ENCODE measurements at regions not wholly inside any gene's neighbourhood (a gene's known extent, or its start where the extent isn't known, plus 50 kb on each side); places are given as distances from the start of the nearest gene placed in this dataset.

DNA sequence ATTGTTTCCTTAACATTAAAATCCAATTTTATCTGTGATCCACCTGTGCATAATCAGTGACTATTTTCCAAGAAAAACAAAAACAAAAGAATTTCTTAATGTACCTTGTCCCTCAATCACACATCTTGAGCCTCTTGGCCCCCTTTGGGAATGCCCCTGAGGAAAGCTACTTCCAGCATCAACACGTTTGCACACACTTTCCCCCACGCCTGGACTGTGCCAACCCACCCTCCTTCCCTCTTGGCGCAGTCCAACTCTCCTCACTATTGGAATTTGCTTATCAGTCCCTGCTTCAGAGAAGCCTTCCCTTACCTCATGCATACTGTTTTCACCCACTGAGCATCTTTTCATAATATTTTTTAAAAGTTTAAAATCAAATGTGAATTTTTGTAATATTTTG is 389.4 kb upstream of the NRSN1 start (continued):
- TF ChIP-seq CDX4 (CRISPR knock-in tag; IDR thresholded peaks at IDR 0.05; ENCODE audit: borderline replicate concordance) (no peak), TEAD4 (CRISPR knock-in tag; IDR thresholded peaks at IDR 0.05) (no peak), OVOL2 (CRISPR knock-in tag; IDR thresholded peaks at IDR 0.05; ENCODE audit: borderline replicate concordance) (no peak)

DNA sequence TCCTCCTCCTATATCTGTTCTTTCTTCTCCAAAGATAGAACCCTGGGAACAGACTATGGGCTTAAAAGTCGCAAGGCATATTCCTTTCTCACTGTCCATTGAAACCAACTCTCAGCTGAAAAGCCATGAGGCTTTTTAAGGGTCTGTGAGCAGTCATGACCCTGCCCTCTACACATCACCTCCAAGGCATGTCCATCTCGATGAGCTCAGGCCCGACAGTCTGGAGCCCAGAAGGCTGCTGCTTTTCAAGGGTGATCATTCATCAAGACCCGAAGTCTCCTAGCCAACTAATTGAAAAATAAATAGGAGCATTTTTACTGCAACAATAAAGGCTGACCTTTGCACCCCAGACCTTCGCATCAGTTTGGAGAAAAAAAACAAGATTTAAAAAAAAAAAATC is 378.8 kb upstream of the NRSN1 start:
- CTCF ChIA-PET: no interaction called here
- H3K36me3 Mint-ChIP-seq: no peaks in the 10 kb centered on the region
- no peaks in the 10 kb centered on the region for H3K27me3 Mint-ChIP-seq (ENCODE audit: low read depth)
- no peaks in the 10 kb centered on the region for H3K4me1 Mint-ChIP-seq
- DNase-seq (ENCODE audit: low spot score) (no peak), ATAC-seq (no peak)
- peaks cover 11% of the 10 kb centered on the region; the same call in 1 of the 2 replicates for H3K9me3 Mint-ChIP-seq
- no peak for TF ChIP-seq CREM (CRISPR knock-in tag; IDR thresholded peaks at IDR 0.05)
- no peak for TF ChIP-seq ELF4 (CRISPR knock-in tag; IDR thresholded peaks at IDR 0.05; ENCODE audit: low read depth)
- TF ChIP-seq ETV6 (CRISPR knock-in tag; IDR thresholded peaks at IDR 0.05): no peak
- TF ChIP-seq ZNF396 (CRISPR knock-in tag; IDR thresholded peaks at IDR 0.05; ENCODE audit: borderline replicate concordance): no peak
- no peak overlapping the region for H3K4me3 Mint-ChIP-seq
- H3K27ac Mint-ChIP-seq: no peak overlapping the region
- POLR2A ChIA-PET: no interaction called here

DNA sequence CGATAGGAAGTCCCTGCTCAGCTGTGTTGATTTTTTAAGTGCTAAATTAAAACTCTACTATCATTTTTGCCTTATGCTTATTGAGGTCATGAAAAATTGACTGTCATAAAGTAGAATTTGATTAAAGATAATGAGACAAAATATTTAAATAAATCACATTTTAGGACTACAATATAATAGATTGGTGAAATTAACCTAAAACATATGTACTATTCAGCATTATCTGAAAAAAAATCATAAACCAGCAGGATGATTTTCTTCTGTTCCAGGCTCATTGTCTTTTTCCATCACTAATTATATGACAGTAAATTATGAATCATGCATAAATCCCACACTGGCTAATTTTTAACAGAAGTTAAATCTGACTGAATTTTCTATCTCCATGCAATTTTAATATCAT is 373.6 kb upstream of the NRSN1 start:
- Mint-ChIP-seq H3K27ac (no peak overlapping the region), H3K27me3 (ENCODE audit: low read depth) (no peaks in the 10 kb centered on the region), H3K9me3 (peaks cover 12% of the 10 kb centered on the region), H3K4me3 (no peak overlapping the region), H3K36me3 (peaks cover 4% of the 10 kb centered on the region; the same call in 1 of the 2 replicates), H3K4me1 (no peaks in the 10 kb centered on the region)
- ChIA-PET POLR2A (no interaction called here), CTCF (no interaction called here)
- ATAC-seq: no peak
- DNase-seq (ENCODE audit: low spot score): no peak
- no peak for TF ChIP-seq CREM (CRISPR knock-in tag; IDR thresholded peaks at IDR 0.05)
- TF ChIP-seq, protein P1, sequence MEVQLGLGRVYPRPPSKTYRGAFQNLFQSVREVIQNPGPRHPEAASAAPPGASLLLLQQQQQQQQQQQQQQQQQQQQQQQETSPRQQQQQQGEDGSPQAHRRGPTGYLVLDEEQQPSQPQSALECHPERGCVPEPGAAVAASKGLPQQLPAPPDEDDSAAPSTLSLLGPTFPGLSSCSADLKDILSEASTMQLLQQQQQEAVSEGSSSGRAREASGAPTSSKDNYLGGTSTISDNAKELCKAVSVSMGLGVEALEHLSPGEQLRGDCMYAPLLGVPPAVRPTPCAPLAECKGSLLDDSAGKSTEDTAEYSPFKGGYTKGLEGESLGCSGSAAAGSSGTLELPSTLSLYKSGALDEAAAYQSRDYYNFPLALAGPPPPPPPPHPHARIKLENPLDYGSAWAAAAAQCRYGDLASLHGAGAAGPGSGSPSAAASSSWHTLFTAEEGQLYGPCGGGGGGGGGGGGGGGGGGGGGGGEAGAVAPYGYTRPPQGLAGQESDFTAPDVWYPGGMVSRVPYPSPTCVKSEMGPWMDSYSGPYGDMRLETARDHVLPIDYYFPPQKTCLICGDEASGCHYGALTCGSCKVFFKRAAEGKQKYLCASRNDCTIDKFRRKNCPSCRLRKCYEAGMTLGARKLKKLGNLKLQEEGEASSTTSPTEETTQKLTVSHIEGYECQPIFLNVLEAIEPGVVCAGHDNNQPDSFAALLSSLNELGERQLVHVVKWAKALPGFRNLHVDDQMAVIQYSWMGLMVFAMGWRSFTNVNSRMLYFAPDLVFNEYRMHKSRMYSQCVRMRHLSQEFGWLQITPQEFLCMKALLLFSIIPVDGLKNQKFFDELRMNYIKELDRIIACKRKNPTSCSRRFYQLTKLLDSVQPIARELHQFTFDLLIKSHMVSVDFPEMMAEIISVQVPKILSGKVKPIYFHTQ (CRISPR knock-in tag; IDR thresholded peaks at IDR 0.05): no peak
- TF ChIP-seq STAT6 (CRISPR knock-in tag; conservative IDR thresholded peaks at IDR 0.05; ENCODE audit: low read depth): no peak
- TF ChIP-seq CDX4 (CRISPR knock-in tag; IDR thresholded peaks at IDR 0.05; ENCODE audit: borderline replicate concordance): no peak
- TF ChIP-seq ZNF219 (CRISPR knock-in tag; IDR thresholded peaks at IDR 0.05; ENCODE audit: borderline replicate concordance): no peak
- TF ChIP-seq, protein P2, sequence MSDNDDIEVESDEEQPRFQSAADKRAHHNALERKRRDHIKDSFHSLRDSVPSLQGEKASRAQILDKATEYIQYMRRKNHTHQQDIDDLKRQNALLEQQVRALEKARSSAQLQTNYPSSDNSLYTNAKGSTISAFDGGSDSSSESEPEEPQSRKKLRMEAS (CRISPR knock-in tag; IDR thresholded peaks at IDR 0.05): no peak
- TF ChIP-seq, protein P3, sequence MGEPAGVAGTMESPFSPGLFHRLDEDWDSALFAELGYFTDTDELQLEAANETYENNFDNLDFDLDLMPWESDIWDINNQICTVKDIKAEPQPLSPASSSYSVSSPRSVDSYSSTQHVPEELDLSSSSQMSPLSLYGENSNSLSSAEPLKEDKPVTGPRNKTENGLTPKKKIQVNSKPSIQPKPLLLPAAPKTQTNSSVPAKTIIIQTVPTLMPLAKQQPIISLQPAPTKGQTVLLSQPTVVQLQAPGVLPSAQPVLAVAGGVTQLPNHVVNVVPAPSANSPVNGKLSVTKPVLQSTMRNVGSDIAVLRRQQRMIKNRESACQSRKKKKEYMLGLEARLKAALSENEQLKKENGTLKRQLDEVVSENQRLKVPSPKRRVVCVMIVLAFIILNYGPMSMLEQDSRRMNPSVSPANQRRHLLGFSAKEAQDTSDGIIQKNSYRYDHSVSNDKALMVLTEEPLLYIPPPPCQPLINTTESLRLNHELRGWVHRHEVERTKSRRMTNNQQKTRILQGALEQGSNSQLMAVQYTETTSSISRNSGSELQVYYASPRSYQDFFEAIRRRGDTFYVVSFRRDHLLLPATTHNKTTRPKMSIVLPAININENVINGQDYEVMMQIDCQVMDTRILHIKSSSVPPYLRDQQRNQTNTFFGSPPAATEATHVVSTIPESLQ (CRISPR knock-in tag; IDR thresholded peaks at IDR 0.05): no peak
- TF ChIP-seq, protein P4, sequence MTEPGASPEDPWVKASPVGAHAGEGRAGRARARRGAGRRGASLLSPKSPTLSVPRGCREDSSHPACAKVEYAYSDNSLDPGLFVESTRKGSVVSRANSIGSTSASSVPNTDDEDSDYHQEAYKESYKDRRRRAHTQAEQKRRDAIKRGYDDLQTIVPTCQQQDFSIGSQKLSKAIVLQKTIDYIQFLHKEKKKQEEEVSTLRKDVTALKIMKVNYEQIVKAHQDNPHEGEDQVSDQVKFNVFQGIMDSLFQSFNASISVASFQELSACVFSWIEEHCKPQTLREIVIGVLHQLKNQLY (CRISPR knock-in tag; IDR thresholded peaks at IDR 0.05): no peak
- TF ChIP-seq IRF1 (CRISPR knock-in tag; IDR thresholded peaks at IDR 0.05): no peak
- no peak for TF ChIP-seq EMX1 (CRISPR knock-in tag; IDR thresholded peaks at IDR 0.05)
- no peak for TF ChIP-seq ELF4 (CRISPR knock-in tag; IDR thresholded peaks at IDR 0.05; ENCODE audit: low read depth)
- no peak for TF ChIP-seq CTCF (IDR thresholded peaks at IDR 0.05)
- TF ChIP-seq JAZF1 (CRISPR knock-in tag; IDR thresholded peaks at IDR 0.05): no peak
